ENCODE measurements at regions not wholly inside any gene's neighbourhood (a gene's known extent, or its start where the extent isn't known, plus 50 kb on each side); places are given as distances from the start of the nearest gene placed in this dataset.

DNA sequence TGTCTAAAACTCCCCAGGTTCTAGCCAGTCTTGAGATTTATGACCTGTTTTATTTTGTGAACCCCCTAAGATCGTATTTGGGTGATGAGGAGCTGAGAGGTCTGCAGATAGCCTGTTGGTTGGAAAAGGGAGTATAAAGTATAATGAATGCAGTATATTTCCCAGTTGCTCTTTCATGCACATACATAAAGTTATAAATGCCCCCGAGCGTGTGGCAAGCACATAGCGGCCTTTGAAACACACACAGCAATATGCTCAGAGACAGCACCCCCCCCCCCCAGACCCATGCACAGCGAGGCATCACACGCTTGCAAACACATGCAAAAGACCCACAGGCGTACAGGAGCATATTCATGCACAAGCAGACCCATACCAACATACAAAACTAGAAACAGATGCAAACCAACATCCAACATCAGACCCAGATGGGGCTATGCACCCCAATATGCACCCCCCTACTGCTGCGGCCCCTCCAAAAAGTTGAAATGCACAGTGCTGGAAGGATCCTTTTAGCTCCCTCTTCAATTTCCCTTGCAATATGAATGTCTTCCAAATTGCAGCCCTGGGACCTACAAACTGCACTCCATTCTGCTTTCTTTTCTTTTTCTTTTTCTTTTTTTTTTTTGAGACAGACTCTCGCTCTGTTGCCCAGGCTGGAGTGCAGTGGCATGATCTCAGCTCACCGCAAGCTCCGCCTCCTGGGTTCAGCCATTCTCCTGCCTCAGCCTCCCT, 82.2 kb upstream of the TBX3 start:
- ATAC-seq (replicated peaks in 1 of 2), result no peak
- no peaks in the 10 kb centered on the region for H3K36me3 Mint-ChIP-seq (ENCODE audit: insufficient read depth in 2 of 2)
- no peaks in the 10 kb centered on the region for H3K4me1 Mint-ChIP-seq (ENCODE audit: low read depth)
- no peaks in the 10 kb centered on the region for H3K27me3 Mint-ChIP-seq (ENCODE audit: low read depth)
- no peak overlapping the region for H3K27ac Mint-ChIP-seq
- H3K4me3 Mint-ChIP-seq, result no peak overlapping the region
- DNase-seq, result no peak
- H3K9me3 Mint-ChIP-seq, result peaks cover 0 to 2% of the 10 kb centered on the region in 2 donors

DNA sequence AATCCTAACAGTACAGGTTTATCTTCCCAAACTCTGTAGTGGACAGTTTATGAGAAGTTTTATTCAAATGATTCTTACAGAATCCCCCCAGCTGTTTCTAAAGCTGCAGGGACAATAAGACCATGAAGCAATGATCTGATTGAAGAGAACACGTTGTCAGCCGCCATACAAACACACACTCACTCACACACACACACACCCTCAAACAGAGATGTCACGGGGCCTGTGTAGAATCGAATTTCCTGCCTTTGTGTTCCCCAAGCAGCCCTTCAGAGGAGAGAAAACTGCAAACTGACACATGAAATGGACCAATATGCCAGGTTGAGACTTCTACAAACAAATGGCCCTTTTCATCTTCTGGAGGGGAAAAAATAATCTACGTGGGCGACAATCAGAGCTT, 80.5 kb upstream of the TBX3 start:
- H3K9me3 Mint-ChIP-seq, result peaks cover 0 to 2% of the 10 kb centered on the region in 2 donors
- H3K4me3 Mint-ChIP-seq, result no peak overlapping the region
- no peak for ATAC-seq (replicated peaks in 1 of 2)
- no peaks in the 10 kb centered on the region for H3K27me3 Mint-ChIP-seq (ENCODE audit: low read depth)
- H3K27ac Mint-ChIP-seq, result no peak overlapping the region
- no peaks in the 10 kb centered on the region for H3K36me3 Mint-ChIP-seq (ENCODE audit: insufficient read depth in 2 of 2)
- DNase-seq, result no peak
- H3K4me1 Mint-ChIP-seq (ENCODE audit: low read depth), result no peaks in the 10 kb centered on the region

DNA sequence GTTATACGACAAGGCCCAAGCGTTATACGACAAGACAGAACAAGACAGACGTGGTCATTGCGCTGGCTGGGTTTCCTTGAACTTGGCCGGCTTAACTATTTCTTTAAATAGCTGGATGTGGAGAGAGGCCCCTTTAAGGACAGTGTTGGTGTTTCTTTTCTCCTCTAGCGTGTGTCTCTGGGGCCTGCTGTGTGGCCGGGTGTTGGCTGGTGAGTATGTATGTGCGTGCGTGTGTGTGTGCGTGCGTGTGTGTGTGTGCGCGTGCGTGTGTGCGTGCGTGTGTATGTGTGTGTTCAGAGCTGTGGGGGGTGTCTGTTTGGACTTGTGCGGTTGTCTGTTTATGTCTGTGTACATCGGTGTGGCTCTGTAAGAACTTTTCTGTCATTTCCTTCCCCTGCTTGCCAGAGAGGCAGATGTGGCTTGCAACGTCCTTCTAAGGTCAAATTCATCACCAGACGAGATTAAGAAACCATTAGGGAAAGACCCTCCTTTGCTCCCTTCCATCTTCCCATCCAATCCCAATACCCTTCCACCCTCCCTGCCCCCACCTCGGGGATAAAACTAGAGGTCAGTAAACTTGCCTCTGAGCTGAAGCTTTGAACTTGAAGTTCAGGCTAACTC, 78.6 kb upstream of the TBX3 start:
- no peaks in the 10 kb centered on the region for H3K36me3 Mint-ChIP-seq (ENCODE audit: insufficient read depth in 2 of 2)
- no peaks in the 10 kb centered on the region for H3K4me1 Mint-ChIP-seq (ENCODE audit: low read depth)
- no peak overlapping the region for H3K27ac Mint-ChIP-seq
- no peak for DNase-seq
- no peak overlapping the region for H3K4me3 Mint-ChIP-seq
- peaks cover 2 to 5% of the 10 kb centered on the region in 2 donors for H3K9me3 Mint-ChIP-seq
- ATAC-seq (replicated peaks in 1 of 2), result no peak
- no peaks in the 10 kb centered on the region for H3K27me3 Mint-ChIP-seq (ENCODE audit: low read depth)

DNA sequence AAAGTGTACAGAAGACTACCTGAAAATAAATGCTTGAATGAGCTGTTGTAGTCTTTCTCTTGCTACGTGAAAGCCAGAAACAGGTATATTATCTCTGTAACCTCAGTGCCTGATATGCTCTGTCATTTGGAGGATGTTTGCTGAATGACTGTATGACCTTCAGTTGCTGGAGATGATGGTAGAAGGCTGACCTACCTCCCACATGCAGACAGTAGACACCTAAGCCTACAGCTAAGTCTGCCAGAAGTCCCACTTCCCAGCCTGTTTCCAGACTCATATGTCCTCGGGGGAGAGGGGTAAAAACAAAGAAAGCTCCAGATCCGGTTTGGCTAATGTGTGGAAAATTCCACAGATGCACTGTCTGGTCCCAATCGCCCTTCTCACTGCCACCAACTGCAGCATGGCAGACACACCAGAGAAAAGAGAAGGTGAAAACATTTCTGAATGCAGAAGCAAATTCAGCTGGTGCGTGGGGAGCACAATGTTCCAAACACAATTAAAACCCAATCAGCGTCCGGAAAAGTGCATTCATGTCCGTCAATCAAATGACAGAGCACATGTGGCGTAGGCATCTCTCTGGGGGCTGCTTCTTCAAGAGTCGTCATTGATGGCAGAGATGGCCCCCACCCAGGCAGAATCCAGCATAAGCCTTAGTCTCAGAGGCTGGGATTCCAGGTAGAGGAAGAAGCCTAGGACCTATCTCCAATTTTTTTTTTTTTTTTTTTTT, 76.3 kb upstream of the TBX3 start:
- Mint-ChIP-seq H3K27me3 (ENCODE audit: low read depth) (no peaks in the 10 kb centered on the region), H3K36me3 (ENCODE audit: insufficient read depth in 2 of 2) (no peaks in the 10 kb centered on the region), H3K4me3 (no peak overlapping the region), H3K9me3 (peaks cover 2 to 5% of the 10 kb centered on the region in 2 donors), H3K27ac (no peak overlapping the region), H3K4me1 (ENCODE audit: low read depth) (no peaks in the 10 kb centered on the region)
- no peak for DNase-seq
- no peak for ATAC-seq (replicated peaks in 1 of 2)

DNA sequence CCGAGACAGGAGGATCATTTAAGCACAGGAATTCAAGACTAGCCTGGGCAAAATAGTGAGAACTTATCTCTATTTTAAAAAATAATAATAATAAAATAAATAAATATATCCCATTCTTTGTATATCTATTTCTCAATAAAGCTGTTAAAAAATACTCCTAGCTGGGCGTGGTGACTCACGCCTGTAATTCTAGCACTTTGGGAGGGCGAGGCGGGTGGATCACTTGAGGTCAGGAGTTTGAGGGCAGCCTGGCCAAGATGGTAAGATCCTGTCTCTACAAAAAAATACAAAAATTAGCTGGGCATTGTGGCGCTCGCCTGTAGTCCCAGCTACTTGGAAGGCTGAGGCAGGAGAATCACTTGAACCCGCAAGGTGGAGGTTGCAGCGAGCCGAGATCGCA, 75.7 kb upstream of the TBX3 start:
- DNase-seq (no peak), ATAC-seq (replicated peaks in 1 of 2) (no peak)
- peaks cover 2 to 5% of the 10 kb centered on the region in 2 donors for H3K9me3 Mint-ChIP-seq
- H3K36me3 Mint-ChIP-seq (ENCODE audit: insufficient read depth in 2 of 2), result no peaks in the 10 kb centered on the region
- H3K4me3 Mint-ChIP-seq, result no peak overlapping the region
- no peak overlapping the region for H3K27ac Mint-ChIP-seq
- H3K27me3 Mint-ChIP-seq (ENCODE audit: low read depth), result no peaks in the 10 kb centered on the region
- H3K4me1 Mint-ChIP-seq (ENCODE audit: low read depth), result no peaks in the 10 kb centered on the region

DNA sequence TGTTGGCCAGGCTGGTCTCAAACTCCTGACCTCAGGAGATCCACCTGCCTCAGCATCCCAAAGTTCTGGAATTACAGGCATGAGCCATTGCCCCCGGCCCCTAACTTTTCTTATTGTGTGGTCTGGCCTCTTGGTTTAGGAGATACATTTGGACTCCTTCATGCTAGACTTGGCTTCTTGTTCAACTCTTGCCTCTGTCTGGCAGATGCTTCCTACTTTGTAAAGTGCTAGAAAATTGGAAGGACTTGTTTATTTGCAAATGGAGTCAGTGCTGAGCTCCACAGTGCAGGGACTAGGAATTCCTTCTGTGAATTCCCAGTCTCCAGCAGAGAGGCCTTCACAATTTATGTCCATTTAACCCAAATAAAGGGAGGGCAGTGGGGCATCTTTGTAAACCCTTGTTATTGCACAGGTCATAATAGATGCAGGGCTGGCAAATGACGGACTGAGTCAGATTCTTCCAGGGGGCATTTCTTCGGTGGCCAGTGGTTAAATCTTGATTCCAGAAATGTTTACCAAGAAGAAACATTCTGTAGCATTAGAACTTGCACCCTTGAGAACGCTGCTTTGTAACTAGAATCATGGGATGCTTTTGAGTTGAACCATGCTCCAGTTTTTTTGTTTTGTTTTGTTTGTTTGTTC, 73.8 kb upstream of the TBX3 start:
- H3K27ac Mint-ChIP-seq, result no peak overlapping the region
- ATAC-seq (replicated peaks in 1 of 2), result no peak
- DNase-seq, result no peak
- H3K4me3 Mint-ChIP-seq, result no peak overlapping the region
- no peaks in the 10 kb centered on the region for H3K4me1 Mint-ChIP-seq (ENCODE audit: low read depth)
- H3K9me3 Mint-ChIP-seq, result peaks cover 2 to 5% of the 10 kb centered on the region in 2 donors
- no peaks in the 10 kb centered on the region for H3K27me3 Mint-ChIP-seq (ENCODE audit: low read depth)
- no peaks in the 10 kb centered on the region for H3K36me3 Mint-ChIP-seq (ENCODE audit: insufficient read depth in 2 of 2)

DNA sequence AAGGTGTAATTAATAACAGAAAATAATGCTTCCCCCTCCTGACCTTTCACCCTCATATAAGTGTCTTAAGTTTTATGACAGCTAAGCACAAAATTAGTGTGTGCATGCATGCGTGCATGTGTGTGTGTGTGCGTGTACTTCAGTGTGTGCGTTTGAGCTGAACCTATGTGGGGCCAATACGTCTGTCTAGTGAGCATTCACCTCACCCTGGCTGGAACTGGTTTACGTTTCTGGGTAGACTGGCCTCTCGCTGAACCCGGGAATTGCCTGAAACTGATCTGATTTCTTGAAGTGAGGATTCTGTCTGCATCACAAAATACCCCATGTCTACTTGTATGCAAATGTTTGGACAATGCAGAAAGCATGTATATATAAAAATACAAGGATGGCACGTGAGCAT, 68.2 kb upstream of the TBX3 start:
- Mint-ChIP-seq H3K9me3 (no peaks in the 10 kb centered on the region), H3K4me3 (no peak overlapping the region), H3K4me1 (ENCODE audit: low read depth) (no peaks in the 10 kb centered on the region), H3K27me3 (ENCODE audit: low read depth) (no peaks in the 10 kb centered on the region), H3K27ac (no peak overlapping the region), H3K36me3 (ENCODE audit: insufficient read depth in 2 of 2) (no peaks in the 10 kb centered on the region)
- DNase-seq (no peak), ATAC-seq (replicated peaks in 1 of 2) (no peak)

DNA sequence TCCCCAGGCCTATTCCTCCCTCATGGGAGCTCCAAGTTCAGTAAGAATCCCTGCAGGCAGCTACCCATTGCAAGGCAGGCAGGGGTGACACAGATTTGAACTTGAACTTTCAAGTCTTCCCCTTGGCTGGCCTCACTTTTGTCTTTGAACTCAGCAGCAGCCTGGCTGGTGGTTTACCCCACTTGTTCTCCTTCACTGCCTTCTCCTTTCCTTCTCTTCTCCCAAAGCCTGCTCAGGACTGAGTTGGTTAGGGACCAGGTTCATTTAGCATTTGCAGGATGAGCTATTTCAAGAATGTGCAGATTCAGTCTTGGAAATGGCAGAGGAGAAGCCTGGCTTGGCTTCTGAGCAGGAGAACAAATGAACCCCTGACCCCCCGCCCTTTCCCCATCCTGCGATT, 67.7 kb upstream of the TBX3 start:
- H3K27me3 Mint-ChIP-seq (ENCODE audit: low read depth), result no peaks in the 10 kb centered on the region

DNA sequence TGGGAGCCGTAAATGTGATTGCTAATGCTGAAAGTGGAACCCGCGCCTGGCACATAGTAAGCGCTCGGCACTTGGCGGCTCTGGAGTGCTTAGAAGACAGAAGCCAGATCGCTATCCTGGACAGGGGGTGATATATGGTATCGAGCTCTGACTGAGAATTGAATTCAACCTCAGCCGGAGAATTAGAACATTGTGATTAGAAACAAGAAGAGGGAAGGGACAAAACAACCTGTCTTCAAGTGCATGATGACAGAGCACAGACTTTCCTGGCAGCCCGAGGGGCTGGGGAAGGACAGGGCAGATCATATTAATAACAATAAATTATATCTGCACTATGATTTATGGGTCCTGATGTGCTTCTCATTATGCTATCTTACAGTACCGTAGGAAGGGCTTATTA, 66.9 kb upstream of the TBX3 start:
- no peaks in the 10 kb centered on the region for H3K4me1 Mint-ChIP-seq (ENCODE audit: low read depth)
- no peaks in the 10 kb centered on the region for H3K27me3 Mint-ChIP-seq (ENCODE audit: low read depth)

More for the DNA sequence above, 67.7 kb upstream of the TBX3 start:
- no peak for DNase-seq
- H3K4me3 Mint-ChIP-seq, result no peak overlapping the region
- H3K36me3 Mint-ChIP-seq (ENCODE audit: insufficient read depth in 2 of 2), result no peaks in the 10 kb centered on the region
- H3K27ac Mint-ChIP-seq, result no peak overlapping the region
- H3K9me3 Mint-ChIP-seq, result no peaks in the 10 kb centered on the region
- ATAC-seq (replicated peaks in 1 of 2), result no peak
- H3K4me1 Mint-ChIP-seq (ENCODE audit: low read depth), result no peaks in the 10 kb centered on the region

DNA sequence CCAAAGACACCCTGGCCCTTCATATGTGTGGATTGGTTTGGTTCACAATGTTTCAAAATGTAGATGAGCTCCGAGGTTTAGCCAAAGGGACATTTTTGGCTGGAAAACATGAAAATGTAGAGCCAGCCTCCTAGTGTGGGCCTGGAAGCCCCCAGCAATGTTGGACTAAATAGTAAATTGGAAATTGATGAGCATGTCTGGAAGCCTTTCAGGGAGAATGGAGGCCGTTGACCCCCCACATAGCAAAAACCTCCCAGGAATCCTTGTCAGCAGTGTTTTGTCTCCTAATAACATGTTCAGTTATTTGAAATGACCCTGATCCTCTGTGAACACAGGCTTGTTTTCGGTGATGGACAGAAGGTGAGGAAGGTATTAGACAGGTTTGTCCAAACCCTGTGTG, 65.1 kb upstream of the TBX3 start:
- Mint-ChIP-seq H3K27me3 (ENCODE audit: low read depth) (no peaks in the 10 kb centered on the region), H3K27ac (no peak overlapping the region), H3K9me3 (no peaks in the 10 kb centered on the region), H3K4me3 (no peak overlapping the region), H3K4me1 (ENCODE audit: low read depth) (no peaks in the 10 kb centered on the region), H3K36me3 (ENCODE audit: insufficient read depth in 2 of 2) (peaks cover 0 to 2% of the 10 kb centered on the region in 2 donors)
- ATAC-seq (replicated peaks in 1 of 2) (no peak), DNase-seq (no peak)

More for the DNA sequence above, 66.9 kb upstream of the TBX3 start:
- DNase-seq, result no peak
- no peak overlapping the region for H3K4me3 Mint-ChIP-seq
- ATAC-seq (replicated peaks in 1 of 2), result no peak
- H3K27ac Mint-ChIP-seq, result no peak overlapping the region
- no peaks in the 10 kb centered on the region for H3K9me3 Mint-ChIP-seq
- H3K36me3 Mint-ChIP-seq (ENCODE audit: insufficient read depth in 2 of 2), result peaks cover 0 to 2% of the 10 kb centered on the region in 2 donors

DNA sequence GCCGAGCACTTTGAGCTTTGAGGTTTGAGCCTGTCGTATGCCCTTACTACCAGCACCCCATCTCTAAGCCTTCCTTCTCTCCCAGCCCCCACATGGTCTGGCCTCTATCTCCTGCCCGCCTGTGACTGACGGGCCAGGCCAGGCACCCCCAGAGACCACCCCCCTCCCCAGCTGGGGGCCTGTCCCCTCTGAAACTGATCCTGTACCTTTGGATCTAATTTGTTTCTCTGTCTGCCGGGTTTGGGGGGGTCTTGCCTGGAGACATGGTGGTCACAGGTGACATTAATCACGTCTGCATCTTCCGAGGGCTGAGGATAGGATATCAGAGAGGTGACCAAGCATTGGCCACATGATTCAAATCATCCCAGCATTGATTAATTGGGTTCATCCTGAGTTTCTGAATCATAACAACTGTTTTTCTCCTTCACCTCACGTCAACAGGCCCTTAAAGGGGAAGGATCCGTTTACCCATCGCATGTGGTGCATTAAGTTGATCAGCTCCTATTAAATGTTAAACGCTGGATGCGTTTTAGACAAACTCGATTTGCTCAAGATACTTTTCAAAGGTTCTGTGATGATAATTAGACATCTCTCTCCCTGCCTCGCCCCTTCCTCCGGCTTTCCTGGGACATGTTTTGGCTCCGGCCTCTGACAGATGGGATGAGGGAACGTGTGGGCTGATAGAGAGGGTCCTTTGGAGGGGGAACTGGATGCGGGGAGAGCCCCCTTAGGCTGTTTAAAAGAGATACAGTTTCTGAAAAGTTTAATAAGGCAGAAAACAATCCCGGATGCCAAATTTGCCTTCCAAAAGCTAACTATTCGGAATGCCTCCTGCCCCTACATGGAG, 63.3 kb upstream of the TBX3 start:
- no peak for DNase-seq
- Mint-ChIP-seq H3K27ac (no peak overlapping the region), H3K27me3 (ENCODE audit: low read depth) (no peaks in the 10 kb centered on the region), H3K9me3 (no peaks in the 10 kb centered on the region), H3K4me3 (no peak overlapping the region), H3K4me1 (ENCODE audit: low read depth) (no peaks in the 10 kb centered on the region), H3K36me3 (ENCODE audit: insufficient read depth in 2 of 2) (peaks cover 0 to 2% of the 10 kb centered on the region in 2 donors)
- ATAC-seq (replicated peaks in 1 of 2), result no peak

DNA sequence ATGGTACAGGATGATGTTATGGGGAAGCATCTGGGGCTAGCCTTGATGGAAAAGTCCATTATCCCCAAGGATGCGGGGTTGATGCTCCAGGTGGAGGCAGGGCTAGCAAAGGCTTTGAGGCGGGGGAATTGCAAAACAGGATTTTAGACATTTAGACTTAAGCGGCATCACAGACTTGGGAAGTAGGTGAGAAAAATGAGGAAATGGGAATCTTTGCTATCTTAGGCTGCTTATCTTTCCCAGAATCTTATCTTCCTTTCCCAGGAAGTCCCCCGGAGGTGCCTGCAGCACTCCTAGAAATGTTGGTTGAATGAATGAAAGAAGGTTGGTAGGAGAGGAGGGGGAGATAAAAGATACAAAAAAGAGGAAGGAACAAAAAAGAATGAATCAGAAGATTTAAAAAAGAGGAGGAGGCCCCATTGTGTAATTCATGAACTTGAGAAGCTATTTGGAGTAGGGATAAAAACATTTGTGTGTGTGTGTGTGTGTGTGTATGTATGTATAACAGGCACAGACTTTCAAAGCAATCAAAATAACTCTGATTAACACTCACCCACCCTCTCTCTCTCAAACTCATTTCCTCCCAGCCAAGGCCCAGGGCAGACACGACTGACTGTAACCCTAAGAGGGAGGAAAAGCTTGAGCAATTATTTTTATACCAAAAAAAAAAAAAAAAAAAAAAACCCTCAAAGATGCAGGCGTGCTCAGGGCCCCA, 62.5 kb upstream of the TBX3 start:
- H3K4me1 Mint-ChIP-seq (ENCODE audit: low read depth), result no peaks in the 10 kb centered on the region
- no peaks in the 10 kb centered on the region for H3K27me3 Mint-ChIP-seq (ENCODE audit: low read depth)
- no peaks in the 10 kb centered on the region for H3K9me3 Mint-ChIP-seq
- peak overlapping the region; percentile 25 for H3K27ac Mint-ChIP-seq
- no peak overlapping the region for H3K4me3 Mint-ChIP-seq
- DNase-seq, result no peak
- H3K36me3 Mint-ChIP-seq (ENCODE audit: insufficient read depth in 2 of 2), result peaks cover 0 to 2% of the 10 kb centered on the region in 2 donors
- no peak for ATAC-seq (replicated peaks in 1 of 2)
